NOMO-1 treated with dmso at 0.1 percent for 144 hours (cell line): ENCODE measurements at regions not wholly inside any gene's neighbourhood (a gene's known extent, or its start where the extent isn't known, plus 50 kb on each side); places are given as distances from the start of the nearest gene placed in this dataset.
"Not testable (repeated sequence)": the region's sequence is repeated elsewhere in the genome, so short reads cannot be mapped to it uniquely, and the experiment has no call there.

ENCODE experiments used
- DNase-seq: peaks from one replicate; lab custom pipeline; 2025; ENCODE audit not compliant: unreplicated experiment; lab: John Stamatoyannopoulos, UW

GRCh38 chr3:118077332-118077731, 957.3 kb downstream of the IGSF11 start:
- no peak for DNase-seq

GRCh38 chr3:118080889-118081288, 953.8 kb downstream of the IGSF11 start:
- DNase-seq = no peak

DNA sequence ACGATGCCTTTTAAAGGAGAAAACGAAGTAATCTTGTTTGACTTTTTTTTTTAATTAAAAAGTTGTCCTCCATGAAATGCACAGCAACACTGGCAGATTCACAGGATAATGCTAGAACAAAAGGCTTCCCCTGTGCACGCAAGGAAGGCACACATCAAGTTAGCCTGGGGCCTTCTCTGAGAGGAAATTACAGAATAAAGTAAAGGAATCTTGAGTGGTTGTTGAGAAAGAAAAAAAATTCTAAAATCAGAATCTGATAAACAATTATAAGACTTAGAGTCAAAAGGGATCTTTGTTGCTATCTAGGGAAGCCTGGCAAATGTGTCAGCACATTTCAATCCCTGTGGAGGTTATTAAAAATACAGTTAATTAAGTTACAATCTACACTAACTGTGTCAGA, 946.0 kb downstream of the IGSF11 start:
- no peak for DNase-seq

GRCh38 chr3:118089563-118089962, 945.1 kb downstream of the IGSF11 start:
- DNase-seq = no peak

GRCh38 chr3:118097226-118097625, 937.4 kb downstream of the IGSF11 start:
- DNase-seq = no peak

DNA sequence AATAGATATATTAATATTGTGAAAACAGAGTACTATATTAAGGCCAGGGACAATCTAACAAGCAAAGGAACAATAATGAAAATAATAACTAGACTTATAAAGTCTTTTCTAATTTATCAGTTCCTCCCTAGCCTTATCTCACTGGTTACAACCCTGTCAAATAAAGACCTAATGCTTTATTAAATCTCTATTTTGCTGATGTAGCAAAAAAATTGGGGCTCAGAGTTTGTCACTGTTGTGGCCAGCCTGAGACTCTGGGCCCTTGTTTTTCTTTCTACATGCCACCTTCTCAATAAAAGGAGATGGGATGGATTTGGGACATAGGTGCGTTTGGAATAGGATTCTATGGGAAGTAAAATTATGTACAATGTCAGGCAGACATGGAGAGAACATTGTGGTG, 937.0 kb downstream of the IGSF11 start:
- no peak for DNase-seq

DNA sequence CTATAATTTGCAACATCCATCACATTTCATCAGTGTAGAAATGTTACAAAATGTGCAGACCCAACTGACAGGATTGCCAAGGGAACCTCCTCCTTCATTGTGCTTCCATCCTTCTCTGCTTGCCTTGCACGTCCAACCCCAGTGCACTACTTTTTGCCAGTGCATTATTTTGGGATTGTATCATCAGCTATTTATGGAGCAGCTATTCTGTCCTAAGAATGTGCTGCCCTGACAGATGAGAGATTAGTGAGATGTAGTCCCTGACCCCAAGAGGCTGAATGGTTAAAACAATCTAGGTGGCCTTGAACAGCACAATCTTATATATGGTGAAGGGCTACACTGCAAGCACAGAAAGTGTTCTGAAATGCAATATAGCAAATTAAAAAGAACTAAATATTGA, 935.8 kb downstream of the IGSF11 start:
- no peak for DNase-seq

- DNase-seq = no peak
These were observed 932.8 kb downstream of the IGSF11 start for GRCh38 chr3:118101891-118102290.

GRCh38 chr3:118102737-118103136, 931.9 kb downstream of the IGSF11 start:
- DNase-seq = no peak

DNA sequence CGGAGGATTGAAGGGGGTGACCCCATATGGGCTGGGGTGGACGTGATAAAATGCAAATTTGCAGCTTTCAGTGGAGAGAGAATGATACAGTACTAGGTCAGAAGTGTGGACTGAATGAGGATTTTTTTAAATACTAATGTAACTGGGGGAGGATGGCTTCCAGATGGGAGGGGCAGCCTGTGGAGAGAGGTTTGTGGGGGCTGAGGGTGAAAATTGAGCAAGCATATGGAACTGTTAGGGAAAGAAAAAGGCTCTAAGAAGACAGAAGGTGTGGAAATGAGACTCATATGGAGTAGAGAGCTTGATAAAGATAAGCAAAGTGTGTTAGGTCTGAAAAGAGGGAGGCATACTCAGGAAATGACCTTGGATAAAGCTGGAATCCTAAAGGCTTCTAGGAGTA, 926.4 kb downstream of the IGSF11 start:
- no peak for DNase-seq

- DNase-seq = no peak
These were observed 925.9 kb downstream of the IGSF11 start for GRCh38 chr3:118108769-118109168.

- no peak for DNase-seq
These were observed 924.4 kb downstream of the IGSF11 start for GRCh38 chr3:118110211-118110610.

DNA sequence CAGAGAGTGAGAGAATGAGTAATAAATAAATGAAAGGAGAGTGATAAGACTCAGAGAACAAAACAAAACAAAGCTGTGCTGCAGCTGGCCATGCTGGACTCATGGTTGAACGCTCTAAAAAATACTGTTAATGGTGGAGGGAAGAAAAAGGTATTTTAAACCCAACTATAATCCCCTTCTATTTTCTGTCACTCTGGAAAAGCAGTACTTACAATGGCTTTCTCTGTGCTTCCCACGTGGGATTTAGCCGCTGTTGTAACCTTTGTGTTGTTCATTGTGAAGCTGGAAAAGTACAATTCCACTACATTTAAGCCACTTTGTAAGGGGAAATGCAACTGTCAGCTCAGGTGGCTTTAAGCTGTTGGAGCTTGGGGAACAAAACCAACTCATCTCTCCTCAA, 917.7 kb downstream of the IGSF11 start:
- no peak for DNase-seq

DNA sequence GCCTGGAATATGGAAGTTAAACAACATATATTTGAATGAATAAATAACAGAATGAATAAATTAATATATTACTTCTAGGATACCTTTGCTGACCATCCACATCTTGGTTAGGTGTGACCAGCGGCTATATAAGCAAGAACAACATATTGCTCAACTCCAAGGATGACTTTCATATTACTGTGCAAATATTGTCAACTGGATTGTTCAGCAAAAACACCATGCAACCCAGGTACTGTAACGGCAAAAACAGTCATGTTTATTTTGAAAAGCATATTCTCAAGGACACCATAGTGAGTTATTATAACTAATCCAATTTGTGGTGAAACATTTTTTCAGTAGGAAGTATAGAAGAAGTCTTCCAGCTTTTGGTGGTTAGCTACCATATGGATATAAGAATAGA, 907.9 kb downstream of the IGSF11 start:
- DNase-seq = no peak

DNA sequence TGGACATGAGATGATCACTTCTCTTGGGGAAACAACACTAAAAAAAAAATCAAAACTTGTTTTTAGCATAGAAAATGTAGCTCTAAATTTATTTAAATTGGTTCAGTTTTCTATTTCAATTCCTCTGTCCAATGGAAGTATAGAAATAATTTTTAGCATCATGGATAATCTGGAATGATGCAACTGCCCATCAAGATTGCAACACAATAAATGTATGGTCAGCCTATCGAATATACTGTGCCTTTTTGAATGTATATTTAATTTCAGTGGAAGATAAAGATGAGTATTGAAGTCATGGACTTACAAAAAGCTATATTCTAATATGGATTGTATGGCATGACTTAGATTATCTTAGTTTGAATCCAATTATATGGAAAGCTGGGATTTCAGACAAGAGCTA, 906.7 kb downstream of the IGSF11 start:
- no peak for DNase-seq

DNA sequence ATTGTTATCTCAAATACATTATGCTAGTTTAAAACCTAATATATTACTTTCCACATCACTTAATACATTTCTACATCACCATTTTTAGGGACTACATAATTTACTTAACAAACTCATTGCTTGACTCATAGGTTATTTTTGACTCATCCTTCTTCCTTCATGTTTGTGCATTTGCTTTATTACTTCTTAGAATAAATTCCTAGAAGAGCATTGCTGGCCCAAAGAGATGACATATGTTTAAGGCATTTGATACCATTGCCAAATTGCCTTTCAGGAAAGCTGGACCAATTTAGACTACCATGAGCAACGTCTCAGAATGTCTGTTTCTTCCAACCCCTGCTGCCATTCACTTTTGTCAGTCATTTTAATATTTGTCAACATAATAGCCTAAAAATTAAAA, 905.8 kb downstream of the IGSF11 start:
- no peak for DNase-seq

DNA sequence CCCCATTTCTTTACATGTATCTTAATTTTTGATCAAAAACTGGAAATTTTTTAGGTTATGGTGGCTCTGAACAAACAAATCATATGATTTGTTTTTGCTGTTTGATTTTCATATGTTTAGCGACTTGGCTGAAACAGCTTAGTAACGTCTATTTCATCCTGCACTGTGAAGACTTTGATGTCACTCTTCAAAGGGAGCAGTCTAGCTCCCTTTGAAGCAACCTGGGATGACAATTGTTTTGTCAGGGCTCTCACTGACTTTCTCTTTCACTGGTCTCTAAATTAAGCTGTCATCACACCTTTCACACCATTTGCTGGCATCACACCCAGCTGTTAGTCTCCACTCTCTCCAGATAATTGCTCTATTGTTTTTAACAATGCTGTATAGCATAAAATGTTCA, 896.9 kb downstream of the IGSF11 start:
- no peak for DNase-seq

- DNase-seq = no peak
These were observed 889.7 kb downstream of the IGSF11 start for GRCh38 chr3:118144919-118145318.

DNA sequence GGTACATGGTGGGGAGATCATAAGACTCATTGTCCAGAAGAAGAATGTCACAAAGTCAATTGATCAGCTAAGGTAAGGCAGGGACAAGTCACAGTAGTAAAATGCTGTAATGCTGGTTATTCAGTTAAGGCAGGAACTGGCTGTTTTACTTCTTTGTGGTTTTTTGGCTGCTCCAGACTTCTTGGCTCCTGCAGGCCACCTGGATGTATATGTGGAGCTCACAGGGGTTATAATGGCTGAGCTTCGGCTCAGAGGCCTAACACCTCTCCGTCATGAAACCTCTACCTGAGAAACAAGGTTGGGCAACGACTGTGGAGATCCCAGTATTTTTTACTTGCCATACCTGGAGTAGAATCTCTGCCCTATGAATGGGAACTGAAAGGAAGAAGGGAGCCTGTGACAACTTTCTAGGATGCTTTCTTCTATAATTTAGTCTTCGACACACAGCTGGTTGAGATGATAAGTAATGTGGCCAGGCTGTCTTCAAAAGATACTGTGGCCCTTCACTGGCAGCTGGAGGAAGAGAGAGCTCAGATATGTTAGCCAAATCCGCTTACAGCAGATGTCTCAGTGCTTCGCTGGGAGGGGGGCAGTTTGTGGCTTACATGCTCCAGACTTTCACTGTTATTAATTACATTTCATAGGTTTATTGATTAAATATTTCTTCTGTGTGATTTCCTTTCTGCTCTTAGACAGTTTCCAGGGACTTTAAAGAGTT, 887.8 kb downstream of the IGSF11 start:
- DNase-seq = no peak

DNA sequence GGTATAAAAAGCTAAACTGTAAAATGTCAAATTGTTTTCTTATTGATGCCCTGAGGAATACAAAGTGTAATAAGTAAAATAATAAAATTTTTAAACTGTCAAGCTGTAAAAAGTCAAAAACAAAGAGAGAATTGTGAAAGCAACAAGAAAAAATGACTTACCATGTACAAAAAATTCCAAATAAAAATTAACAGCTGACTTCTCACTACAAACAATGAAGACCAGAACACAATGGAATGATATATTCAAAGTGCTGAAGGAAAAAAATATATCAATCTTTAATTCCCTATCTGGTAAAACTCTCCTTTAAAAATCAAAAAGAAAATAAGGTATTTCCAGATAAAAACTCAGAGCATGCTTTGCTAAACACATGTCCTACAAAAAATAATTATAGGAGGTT, 883.5 kb downstream of the IGSF11 start:
- no peak for DNase-seq

DNA sequence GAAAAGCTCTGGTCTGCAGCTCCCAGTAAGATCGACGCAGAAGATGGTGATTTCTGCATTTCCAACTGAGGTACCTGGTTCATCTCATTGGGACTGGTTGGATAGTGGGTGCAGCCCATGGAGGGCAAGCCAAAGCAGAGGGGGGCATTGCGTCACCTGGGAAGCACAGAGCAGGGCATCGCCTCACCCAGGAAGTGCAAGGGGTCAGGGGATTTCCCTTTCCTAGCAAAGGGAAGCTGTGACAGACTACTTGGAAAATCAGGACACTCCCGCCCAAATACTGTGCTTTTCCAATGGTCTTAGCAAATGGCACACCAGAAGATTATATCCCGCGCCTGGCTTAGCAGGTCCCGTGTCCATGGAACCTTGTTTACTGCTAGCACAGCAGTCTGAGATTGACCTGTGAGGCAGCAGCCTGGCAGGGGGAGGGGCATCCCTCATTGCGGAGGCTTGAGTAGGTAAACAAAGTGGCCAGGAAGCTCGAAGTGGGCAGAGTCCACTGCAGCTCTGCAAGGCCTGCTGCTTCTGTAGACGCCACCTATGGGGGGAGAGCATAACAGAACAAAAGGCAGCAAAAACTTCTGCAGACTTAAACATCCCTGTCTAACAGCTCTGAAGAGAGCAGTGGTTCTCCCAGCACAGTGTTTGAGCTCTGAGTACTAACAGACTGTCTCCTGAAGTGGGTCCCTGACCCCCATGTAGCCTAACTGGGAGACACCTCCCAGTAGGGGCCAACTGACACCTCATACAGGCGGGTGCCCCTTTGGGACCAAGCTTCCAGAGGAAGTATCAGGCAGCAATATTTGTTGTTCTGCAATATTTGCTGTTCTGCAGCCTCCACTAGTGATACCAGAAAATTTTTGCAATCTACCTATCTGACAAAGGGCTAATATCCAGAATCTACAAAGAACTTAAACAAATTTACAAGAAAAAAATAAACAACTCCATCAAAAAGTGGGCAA, 871.7 kb downstream of the IGSF11 start:
- not testable (repeated sequence) for DNase-seq

- no peak for DNase-seq
These were observed 869.2 kb downstream of the IGSF11 start for GRCh38 chr3:118165413-118165812.
